GM23338 (cell line): ENCODE measurements at regions not wholly inside any gene's neighbourhood (a gene's known extent, or its start where the extent isn't known, plus 50 kb on each side); places are given as distances from the start of the nearest gene placed in this dataset.

Source experiments
- ATAC-seq: fragments of 200-7000 bp; cut with Tn5 transposase; 3 replicates; pipeline ENCODE4 v1.9.1; 2020
- DNase-seq: peaks from one replicate; pipeline ENCODE4 v3.0.0-alpha.2; 2015; ENCODE audit warnings: low spot score
- H2AFZ ChIP-seq: fragments of 200-600 bp; sonication (generic); 2 replicates; pipeline ENCODE4 v1.8.0; 2016; ENCODE audit warnings: antibody characterized with exemption, mild to moderate bottlenecking, moderate library complexity
- H3F3A ChIP-seq: fragments of 200-600 bp; sonication (generic); replicated peaks from 2 replicates; pipeline ENCODE4 v1.8.0; 2017; ENCODE audit warnings: antibody characterized with exemption, mixed run types, low read depth
- H3K27ac ChIP-seq: fragments of 200-600 bp; sonication (generic); 2 replicates; pipeline ENCODE4 v1.6.1; 2016; ENCODE audit warnings: low read depth
- H3K27me3 ChIP-seq: fragments of 200-600 bp; sonication (generic); 2 replicates; pipeline ENCODE4 v1.8.0; 2016; ENCODE audit warnings: mild to moderate bottlenecking, mixed run types, moderate library complexity; ENCODE audit not compliant: insufficient read depth
- H3K36me3 ChIP-seq: fragments of 200-600 bp; sonication (generic); 2 replicates; pipeline ENCODE4 v1.8.0; 2016; ENCODE audit warnings: mild to moderate bottlenecking; ENCODE audit not compliant: insufficient read depth
- H3K4me1 ChIP-seq: fragments of 200-600 bp; sonication (generic); 2 replicates; pipeline ENCODE4 v1.8.0; 2016; ENCODE audit warnings: mild to moderate bottlenecking, moderate library complexity; ENCODE audit not compliant: insufficient read depth
- H3K4me2 ChIP-seq: fragments of 200-600 bp; sonication (generic); 2 replicates; pipeline ENCODE4 v1.7.1; 2017; ENCODE audit warnings: mixed run types
- H3K4me3 ChIP-seq: fragments of 200-600 bp; sonication (generic); 2 replicates; pipeline ENCODE4 v1.6.1; 2016; ENCODE audit warnings: mixed run types
- H3K79me2 ChIP-seq: fragments of 200-600 bp; sonication (generic); replicated peaks from 2 replicates; pipeline ENCODE4 v1.8.0; 2017; ENCODE audit warnings: mild to moderate bottlenecking; ENCODE audit not compliant: insufficient read depth
- H3K9me2 ChIP-seq: fragments of 200-600 bp; sonication (generic); 2 replicates; pipeline ENCODE4 v1.8.0; 2017; ENCODE audit not compliant: insufficient read depth
- H4K20me1 ChIP-seq: fragments of 200-600 bp; sonication (generic); replicated peaks from 2 replicates; pipeline ENCODE4 v1.8.0; 2017; ENCODE audit warnings: mild to moderate bottlenecking; ENCODE audit not compliant: insufficient read depth
- H3K27ac Mint-ChIP-seq: 2 replicates; pipeline ENCODE4 v1.8.0; 2020; ENCODE audit warnings: inconsistent platforms, mild to moderate bottlenecking, moderate library complexity, mixed read lengths
- H3K27me3 Mint-ChIP-seq: 3 replicates; pipeline ENCODE4 v1.8.0; 2022; ENCODE audit warnings: low read depth, mild to moderate bottlenecking, moderate library complexity, mixed read lengths, inconsistent platforms; ENCODE audit not compliant: insufficient read depth, poor library complexity
- H3K36me3 Mint-ChIP-seq: 3 replicates; pipeline ENCODE4 v1.8.0; 2021; ENCODE audit warnings: low read depth, mild to moderate bottlenecking, inconsistent platforms, moderate library complexity, mixed read lengths
- H3K4me1 Mint-ChIP-seq: 3 replicates; pipeline ENCODE4 v1.8.0; 2020; ENCODE audit warnings: mild to moderate bottlenecking, inconsistent platforms, mixed read lengths
- H3K4me3 Mint-ChIP-seq: 3 replicates; pipeline ENCODE4 v1.8.0; 2021; ENCODE audit warnings: moderate library complexity, mild to moderate bottlenecking, inconsistent platforms, mixed read lengths
- H3K9me3 Mint-ChIP-seq: 3 replicates; pipeline ENCODE4 v1.8.0; 2020; ENCODE audit warnings: moderate library complexity, mild to moderate bottlenecking, inconsistent platforms, mixed read lengths
- CREB1 ChIP-seq: fragments of 250-450 bp; sonication (Bioruptor Pico); IDR thresholded peaks from 2 replicates; pipeline ENCODE4 v1.5.0; 2020; ENCODE audit warnings: low read depth, mild to moderate bottlenecking, moderate library complexity
- CTCF ChIP-seq, 2 experiments: fragments of 200-600 bp in 1 of 2; sonication (generic) in 1 of 2; conservative IDR thresholded peaks; 2 replicates each; pipeline versions ENCODE4 v1.5.1 to v1.6.1; 2016 to 2017; ENCODE audit warnings: antibody characterized with exemption in 2 of 2, low read depth in 2 of 2, mild to moderate bottlenecking in 2 of 2, moderate library complexity in 1 of 2
- EZH2 ChIP-seq: fragments of 200-600 bp; sonication (generic); IDR thresholded peaks from one replicate; pipeline ENCODE4 v1.8.0; 2017; ENCODE audit warnings: antibody characterized with exemption, mild to moderate bottlenecking, low read depth; ENCODE audit not compliant: unreplicated experiment
- NANOG ChIP-seq: IDR thresholded peaks from 2 replicates; pipeline ENCODE4 v1.6.1; 2016; ENCODE audit warnings: antibody characterized with exemption, borderline replicate concordance
- POLR2AphosphoS5 ChIP-seq: IDR thresholded peaks from 2 replicates; pipeline ENCODE4 v1.6.1; 2016; ENCODE audit warnings: antibody characterized with exemption, low read depth
- REST ChIP-seq: IDR thresholded peaks from one replicate; pipeline ENCODE4 v1.6.1; 2018; ENCODE audit warnings: antibody characterized with exemption; ENCODE audit not compliant: unreplicated experiment
- STAT1 ChIP-seq: IDR thresholded peaks from one replicate; pipeline ENCODE4 v1.6.1; 2016; ENCODE audit warnings: antibody characterized with exemption; ENCODE audit not compliant: unreplicated experiment
- ZNF114 ChIP-seq: fragments of 250-450 bp; sonication (Bioruptor Pico); IDR thresholded peaks from 2 replicates; pipeline ENCODE4 v1.5.0; 2020; ENCODE audit warnings: mild to moderate bottlenecking, moderate library complexity
- ZNF331 ChIP-seq: fragments of 250-450 bp; sonication (Bioruptor Pico); IDR thresholded peaks from 2 replicates; pipeline ENCODE4 v1.5.0; 2020; ENCODE audit warnings: low read depth, mild to moderate bottlenecking, moderate library complexity
- ZNF462 ChIP-seq: fragments of 250-450 bp; sonication (Bioruptor Pico); IDR thresholded peaks from 2 replicates; pipeline ENCODE4 v1.5.0; 2020; ENCODE audit warnings: mild to moderate bottlenecking, moderate library complexity

GRCh38 chr11:22466351-22466750 is 128.2 kb downstream of the SLC17A6 start (continued):
- TF ChIP-seq CTCF (conservative IDR thresholded peaks at IDR 0.05; ENCODE audit: low read depth in 2 of 2) = no peak
- TF ChIP-seq NANOG = no peak
- no peak for TF ChIP-seq CREB1 (CRISPR knock-in tag)
- TF ChIP-seq EZH2 = no peak
- no peak for TF ChIP-seq ZNF114
- no peak for TF ChIP-seq STAT1
- TF ChIP-seq POLR2AphosphoS5 = no peak
- no peak for TF ChIP-seq REST

- Histone ChIP-seq H3K79me2 (no peaks in the 10 kb centered on the region), H3F3A (no peaks in the 10 kb centered on the region), H2AFZ (no peak overlapping the region), H3K9me2 (no peaks in the 10 kb centered on the region), H3K27me3 (no peaks in the 10 kb centered on the region), H3K4me1 (no peaks in the 10 kb centered on the region), H3K4me2 (no peak overlapping the region), H4K20me1 (no peaks in the 10 kb centered on the region), H3K27ac (no peak overlapping the region), H3K4me3 (no peak overlapping the region), H3K36me3 (no peaks in the 10 kb centered on the region)
- H3K4me1 Mint-ChIP-seq = no peaks in the 10 kb centered on the region; the same call in 2 of the 3 replicates
- TF ChIP-seq ZNF462 = no peak
- no peak for TF ChIP-seq EZH2
- no peak for TF ChIP-seq STAT1
- TF ChIP-seq CTCF (conservative IDR thresholded peaks at IDR 0.05; ENCODE audit: low read depth in 2 of 2) = no peak
- TF ChIP-seq NANOG = no peak
- no peak for TF ChIP-seq ZNF331 (CRISPR knock-in tag)
- H3K27me3 Mint-ChIP-seq = no peaks in the 10 kb centered on the region
- no peak overlapping the region for H3K27ac Mint-ChIP-seq
- no peaks in the 10 kb centered on the region for H3K36me3 Mint-ChIP-seq
- H3K4me3 Mint-ChIP-seq = no peak overlapping the region
- DNase-seq (no peak), ATAC-seq (no peak)
- no peaks in the 10 kb centered on the region for H3K9me3 Mint-ChIP-seq
These were observed 127.4 kb downstream of the SLC17A6 start for GRCh38 chr11:22465620-22466019.
